Gastrocnemius medialis (tissue), 4 donors: ENCODE measurements at regions not wholly inside any gene's neighbourhood (a gene's known extent, or its start where the extent isn't known, plus 50 kb on each side); places are given as distances from the start of the nearest gene placed in this dataset.

Experiments
- POLR2A ChIP-seq, 2 donors: fragments of 450-650 bp; IDR thresholded peaks; one replicate each; pipeline ENCODE4 v1.6.1; 2017; ENCODE audit warnings: antibody characterized with exemption in 2 of 2, mild to moderate bottlenecking in 2 of 2, moderate library complexity in 2 of 2
- TF ChIP-seq, protein P1 (sequence below), 5 experiments: fragments of 450-650 bp in 3 of 5; fragments of 200-600 bp in 2 of 5; sonication (generic) in 2 of 5; IDR thresholded peaks in 4 of 5; conservative IDR thresholded peaks in 1 of 5; 1 replicate in 4 of 5; 2 replicates in 1 of 5; pipeline ENCODE4 v1.5.1; 2016 to 2019; ENCODE audit warnings: antibody characterized with exemption in 5 of 5, mild to moderate bottlenecking in 3 of 5, moderate library complexity in 3 of 5

DNA sequence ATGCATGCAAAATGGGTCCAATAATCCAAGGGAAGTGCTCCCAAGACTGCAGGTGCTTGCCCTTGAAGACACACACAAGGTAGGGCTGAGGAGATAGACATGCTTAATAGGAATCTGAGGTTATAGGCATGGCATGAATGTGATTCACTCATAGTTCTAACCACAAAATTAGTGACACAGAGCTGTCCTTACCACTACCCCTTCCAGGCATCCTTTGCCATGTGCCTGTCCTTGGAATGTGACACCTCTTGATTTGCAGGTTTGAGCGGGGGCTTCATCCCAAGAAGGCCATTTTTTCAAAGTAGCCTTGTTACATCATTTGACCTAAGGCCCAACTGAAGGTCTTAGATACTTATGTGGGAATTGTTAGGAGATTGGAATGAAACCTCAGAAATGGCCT, 112.5 kb downstream of the CCNG2 start:
- TF ChIP-seq POLR2A (IDR thresholded peaks at IDR 0.05), result no peak
- TF ChIP-seq, protein P1, sequence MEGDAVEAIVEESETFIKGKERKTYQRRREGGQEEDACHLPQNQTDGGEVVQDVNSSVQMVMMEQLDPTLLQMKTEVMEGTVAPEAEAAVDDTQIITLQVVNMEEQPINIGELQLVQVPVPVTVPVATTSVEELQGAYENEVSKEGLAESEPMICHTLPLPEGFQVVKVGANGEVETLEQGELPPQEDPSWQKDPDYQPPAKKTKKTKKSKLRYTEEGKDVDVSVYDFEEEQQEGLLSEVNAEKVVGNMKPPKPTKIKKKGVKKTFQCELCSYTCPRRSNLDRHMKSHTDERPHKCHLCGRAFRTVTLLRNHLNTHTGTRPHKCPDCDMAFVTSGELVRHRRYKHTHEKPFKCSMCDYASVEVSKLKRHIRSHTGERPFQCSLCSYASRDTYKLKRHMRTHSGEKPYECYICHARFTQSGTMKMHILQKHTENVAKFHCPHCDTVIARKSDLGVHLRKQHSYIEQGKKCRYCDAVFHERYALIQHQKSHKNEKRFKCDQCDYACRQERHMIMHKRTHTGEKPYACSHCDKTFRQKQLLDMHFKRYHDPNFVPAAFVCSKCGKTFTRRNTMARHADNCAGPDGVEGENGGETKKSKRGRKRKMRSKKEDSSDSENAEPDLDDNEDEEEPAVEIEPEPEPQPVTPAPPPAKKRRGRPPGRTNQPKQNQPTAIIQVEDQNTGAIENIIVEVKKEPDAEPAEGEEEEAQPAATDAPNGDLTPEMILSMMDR (IDR thresholded peaks at IDR 0.05 in 4 of 5, conservative IDR thresholded peaks at IDR 0.05 in 1 of 5), result no peak
